ENCODE measurements at regions not wholly inside any gene's neighbourhood (a gene's known extent, or its start where the extent isn't known, plus 50 kb on each side); places are given as distances from the start of the nearest gene placed in this dataset.
"Not testable (repeated sequence)": the region's sequence is repeated elsewhere in the genome, so short reads cannot be mapped to it uniquely, and the experiment has no call there.

DNA sequence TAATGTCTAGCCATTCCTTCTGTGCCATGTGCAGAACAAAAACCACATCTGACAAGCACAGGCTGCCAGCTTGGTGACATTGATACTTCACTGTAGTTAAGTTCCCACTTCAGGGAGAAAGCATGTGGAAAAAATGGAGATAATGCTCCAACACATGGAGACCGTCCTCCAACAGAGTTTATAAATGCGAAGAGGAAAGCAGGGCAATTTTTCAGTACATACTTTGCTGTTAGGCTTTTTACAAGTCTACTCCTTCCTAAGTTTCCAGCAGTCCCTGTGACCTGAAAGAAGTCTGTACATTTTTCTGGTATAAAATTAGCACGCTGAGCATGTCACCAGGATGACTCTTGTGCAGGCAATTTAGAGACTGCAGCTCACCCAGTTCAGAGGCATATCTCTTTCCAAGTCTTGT is 766.9 kb upstream of the IGFBP7 start:
- no peak for DNase-seq (ENCODE audit: low spot score)

DNA sequence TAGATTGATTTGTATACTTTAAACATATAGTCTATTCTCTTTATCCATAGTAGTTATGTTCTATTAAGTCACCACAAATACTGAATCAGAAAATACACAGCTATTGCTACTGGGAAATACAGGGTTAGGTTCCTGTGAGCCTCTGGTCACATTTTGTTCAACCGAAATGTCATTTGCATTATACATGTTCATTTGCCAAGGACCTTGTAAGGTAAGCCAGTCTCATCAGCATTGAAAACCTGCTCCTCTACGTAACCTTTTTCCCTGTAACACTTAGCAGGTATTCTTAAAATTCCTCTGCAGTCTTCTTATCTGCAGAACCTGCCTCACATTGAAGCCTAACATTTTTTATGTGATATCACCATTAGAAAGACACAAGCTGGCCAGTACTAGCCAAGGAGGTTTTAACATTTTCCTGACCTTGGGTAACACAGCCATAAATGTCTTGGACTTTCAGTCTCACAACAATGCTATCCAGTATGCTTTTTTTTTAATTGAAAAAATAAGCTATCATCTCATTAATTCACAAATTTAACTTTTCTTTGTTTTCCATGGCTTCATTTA is 765.7 kb upstream of the IGFBP7 start:
- DNase-seq (ENCODE audit: low spot score): no peak

DNA sequence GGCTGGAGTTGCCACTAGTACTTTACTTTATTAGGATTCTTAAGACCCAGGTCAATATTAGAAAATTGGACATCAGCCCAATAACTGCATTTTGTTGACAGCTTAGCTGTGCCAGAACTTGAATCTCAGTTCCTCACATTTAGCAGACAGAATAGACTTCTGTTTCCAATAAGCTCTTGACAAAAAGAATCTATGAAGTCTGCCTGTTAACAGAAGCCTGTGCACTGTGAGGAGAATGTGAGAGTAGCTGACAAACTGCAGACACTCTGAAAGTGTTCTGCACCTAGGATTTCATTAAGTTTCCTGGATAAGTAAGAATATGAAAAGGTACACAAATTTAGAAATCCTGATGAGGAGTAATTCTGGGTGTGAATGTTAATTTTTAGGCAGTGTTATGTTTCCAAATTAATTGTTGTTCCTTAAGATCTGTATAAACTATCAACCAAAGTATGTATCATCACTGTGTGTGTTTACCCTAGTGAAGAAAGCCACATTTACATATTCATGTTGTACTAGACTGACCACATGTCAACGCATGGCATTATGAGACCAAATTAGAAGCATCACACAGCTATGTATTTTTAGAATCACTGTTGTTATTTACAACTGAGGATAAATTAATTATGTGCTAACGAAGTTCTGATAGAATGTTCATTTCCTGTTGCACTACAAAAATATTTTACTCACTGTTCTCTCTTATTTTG is 756.4 kb upstream of the IGFBP7 start:
- DNase-seq (ENCODE audit: low spot score): no peak

DNA sequence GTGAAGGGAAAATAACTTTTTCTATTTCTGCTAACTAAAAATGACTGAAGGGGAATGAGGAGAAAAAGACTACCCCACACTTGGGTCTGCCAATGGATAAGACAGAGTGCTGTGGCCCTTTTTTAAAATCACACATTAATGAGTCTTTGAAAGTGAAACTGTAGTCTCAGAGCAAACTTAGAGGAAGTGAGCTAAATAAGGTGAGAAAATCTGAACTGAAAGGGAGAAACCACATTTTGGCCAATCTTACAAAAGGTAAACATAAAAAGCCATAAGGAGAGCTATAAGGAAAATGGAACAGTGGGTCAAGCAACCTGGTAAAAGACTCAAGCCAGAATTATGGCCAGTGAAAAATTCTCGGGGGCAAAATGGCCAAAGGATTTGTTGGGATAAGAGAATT is 755.1 kb upstream of the IGFBP7 start:
- DNase-seq (ENCODE audit: low spot score): no peak

DNA sequence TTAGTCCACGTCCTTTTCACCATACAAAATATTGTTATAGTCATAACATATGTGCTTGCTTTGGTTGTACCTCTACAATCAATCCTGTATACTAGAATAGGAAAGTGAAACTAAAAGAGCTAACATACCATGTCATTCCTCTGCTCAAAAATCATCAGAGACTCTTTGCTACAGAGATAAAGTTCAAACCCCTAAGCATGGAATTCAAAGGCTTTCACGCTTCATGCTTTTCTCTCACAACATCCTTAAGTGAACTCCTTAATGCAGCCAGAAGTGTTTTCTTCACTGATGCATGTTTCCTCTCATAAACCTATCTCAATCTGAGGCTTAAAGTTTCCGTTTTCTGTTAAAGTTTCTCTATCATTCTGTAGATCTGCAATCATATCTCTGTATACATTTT is 744.6 kb upstream of the IGFBP7 start:
- DNase-seq (ENCODE audit: low spot score): no peak

DNA sequence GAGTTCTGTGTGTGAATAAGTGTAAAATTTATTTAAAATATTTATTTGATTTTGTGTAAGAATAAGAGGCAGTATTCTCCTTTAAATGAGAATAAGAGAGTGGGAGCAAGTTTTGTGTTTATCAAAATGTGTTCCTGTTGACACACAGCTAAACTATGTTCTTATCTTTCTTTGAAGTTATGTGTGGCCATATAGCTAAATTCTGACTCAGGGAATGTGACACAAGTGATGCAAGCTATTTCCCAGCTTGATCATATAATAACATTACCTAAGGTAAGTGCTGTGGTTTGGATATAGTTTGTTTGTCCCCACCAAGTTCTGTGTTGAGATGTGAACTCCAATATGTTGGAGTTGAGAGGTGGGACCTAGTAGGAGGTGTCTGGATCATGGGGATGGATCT is 740.0 kb upstream of the IGFBP7 start:
- no peak for DNase-seq (ENCODE audit: low spot score)

DNA sequence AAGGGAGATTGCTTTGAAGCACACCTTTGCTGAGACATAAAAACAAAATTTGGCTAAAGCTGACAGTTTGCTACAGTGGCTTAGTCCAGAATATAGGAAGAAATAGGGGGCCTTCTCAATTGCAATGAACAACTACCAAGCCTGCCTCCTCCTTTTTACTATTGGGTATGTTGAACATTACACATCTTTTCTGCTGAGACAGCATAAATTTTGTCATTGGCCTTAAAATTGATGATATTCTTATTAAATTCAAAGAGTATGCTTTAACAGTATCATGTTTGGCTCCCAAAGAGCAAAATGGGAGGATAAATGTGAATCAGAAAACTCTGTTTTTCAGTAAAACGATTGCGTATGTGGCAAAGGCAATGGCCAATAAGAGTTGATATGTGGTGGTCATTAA is 721.9 kb upstream of the IGFBP7 start:
- no peak for DNase-seq (ENCODE audit: low spot score)

DNA sequence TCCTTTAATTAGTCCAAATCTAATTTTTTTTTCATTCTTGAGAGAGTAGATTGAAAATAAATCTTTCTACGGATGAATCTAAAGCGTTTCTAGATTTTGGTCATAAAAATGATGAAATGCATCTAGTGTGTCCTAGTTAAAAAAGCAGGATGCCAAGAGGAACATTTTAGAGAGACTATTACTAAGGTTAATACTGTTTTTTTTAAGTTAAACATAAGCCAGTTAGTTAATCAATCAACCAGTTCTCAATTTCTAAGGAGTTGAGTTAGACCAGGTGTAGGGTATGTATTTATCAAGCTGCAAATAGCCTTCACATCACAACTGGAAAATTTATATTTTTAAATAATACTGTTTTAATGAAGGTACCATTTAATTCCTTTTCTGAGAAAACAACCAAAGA is 679.5 kb upstream of the IGFBP7 start:
- no peak for DNase-seq (ENCODE audit: low spot score)

DNA sequence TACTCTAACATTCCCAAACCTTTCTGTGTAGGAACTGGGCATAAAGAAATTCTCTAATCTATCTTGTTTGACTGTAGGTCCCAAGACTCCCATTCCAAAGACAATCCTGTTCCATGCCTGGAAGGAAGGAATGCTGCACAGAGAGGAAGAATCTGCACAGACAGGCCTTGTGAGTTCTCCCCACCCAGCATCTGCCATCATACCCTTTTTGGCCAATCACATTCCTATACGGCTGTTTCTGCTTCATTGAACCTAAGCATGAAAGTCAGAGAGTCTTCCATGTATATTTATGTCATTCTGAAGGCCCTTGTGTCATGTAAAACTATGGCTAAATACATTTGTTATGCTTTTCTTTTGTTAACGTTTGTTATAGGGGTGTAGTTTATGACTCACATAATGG is 667.7 kb upstream of the IGFBP7 start:
- DNase-seq (ENCODE audit: low spot score): peak; percentile 4

DNA sequence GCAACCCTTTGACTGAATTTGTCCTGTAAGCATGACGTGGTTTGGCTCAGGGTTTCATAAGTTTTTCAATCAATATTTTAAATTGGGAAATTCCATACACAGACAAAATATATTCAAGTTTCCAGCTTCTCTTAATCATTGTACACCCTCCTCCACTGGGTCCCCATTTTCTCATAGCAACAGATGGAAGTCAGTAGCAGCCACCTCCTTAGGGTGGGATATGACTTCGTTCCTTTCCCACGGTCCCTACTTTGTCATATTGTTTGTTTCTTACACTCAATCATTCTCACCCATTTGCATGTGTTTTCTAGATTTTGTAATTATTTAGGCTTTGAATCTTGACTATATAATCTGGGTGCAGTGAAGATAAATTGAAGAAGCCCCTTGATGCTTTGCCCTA is 664.5 kb upstream of the IGFBP7 start:
- DNase-seq (ENCODE audit: low spot score): no peak

DNA sequence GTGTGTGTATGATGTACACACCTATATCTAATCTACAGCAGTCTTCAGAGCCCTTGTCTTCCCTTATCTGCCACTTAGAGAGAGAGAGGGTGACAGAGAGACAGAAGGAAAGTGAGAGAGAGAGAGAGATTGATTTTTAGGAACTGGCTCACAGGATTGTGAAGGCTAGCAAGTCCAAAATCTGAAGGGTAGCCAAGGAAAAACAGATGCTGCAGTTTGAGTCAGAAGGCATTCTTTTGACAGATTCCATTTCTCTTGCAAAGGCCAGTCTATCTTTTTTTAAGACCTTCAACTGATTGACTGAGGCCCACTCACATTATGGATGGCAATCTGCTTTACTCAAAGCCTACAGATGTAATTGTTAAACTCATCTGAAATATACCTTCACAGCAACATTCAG is 664.0 kb upstream of the IGFBP7 start:
- no peak for DNase-seq (ENCODE audit: low spot score)

DNA sequence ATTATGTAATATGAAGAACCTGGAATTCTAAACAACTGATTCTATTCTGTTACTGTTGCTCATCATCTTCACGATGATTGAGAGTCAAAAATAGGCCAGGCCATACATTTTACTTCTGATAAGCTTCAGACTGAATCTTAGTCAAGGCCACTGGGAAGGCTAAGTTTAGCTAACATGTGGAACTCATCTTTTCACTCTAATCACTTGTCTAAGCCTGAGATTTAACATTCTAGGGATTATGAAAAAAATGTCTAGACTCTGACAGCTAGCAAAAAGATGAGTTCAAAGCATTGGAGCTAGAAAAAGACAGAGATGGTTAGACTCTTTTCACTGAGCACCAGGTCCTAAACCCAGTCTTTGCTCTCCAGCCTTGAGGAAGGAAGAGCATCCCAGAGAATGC is 656.2 kb upstream of the IGFBP7 start:
- DNase-seq (ENCODE audit: low spot score): no peak

DNA sequence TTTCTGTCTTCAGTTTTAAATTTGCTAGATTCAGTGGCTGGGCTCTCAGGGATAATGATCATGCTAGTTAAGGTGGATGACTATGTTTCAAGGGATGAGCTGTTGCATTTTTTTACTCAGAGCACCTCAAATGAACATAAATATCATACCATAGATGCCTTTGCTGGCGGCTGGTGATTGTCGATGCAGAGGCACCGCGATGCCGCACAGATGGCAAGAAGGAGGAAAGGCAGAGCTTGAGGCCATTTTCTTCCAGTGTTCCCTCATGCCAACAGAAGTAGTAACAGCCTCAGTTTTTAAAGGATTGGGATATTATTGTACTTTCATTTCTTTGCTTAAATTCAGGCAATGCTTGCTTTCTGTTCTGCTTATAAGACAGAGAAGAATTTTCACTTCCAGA is 654.7 kb upstream of the IGFBP7 start:
- DNase-seq (ENCODE audit: low spot score): no peak

DNA sequence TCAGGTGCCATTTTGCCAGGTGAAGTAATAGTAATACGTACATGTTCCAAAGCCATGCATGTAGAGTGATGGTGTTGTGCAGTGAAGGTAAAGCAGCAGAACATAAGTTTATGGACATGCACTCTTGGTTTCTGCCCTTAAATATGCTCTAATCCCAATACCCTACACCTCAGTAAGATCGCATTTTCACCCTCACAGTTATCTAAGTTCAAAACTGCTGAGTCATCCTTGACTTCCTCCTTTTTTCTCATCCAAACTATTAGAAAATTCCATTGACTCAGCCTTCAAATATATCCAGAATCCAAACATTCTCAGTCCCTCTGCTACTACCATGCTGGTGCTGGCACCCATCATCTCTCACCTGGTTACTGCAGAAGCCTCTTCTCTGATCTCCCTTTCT is 652.9 kb upstream of the IGFBP7 start:
- DNase-seq (ENCODE audit: low spot score): no peak

DNA sequence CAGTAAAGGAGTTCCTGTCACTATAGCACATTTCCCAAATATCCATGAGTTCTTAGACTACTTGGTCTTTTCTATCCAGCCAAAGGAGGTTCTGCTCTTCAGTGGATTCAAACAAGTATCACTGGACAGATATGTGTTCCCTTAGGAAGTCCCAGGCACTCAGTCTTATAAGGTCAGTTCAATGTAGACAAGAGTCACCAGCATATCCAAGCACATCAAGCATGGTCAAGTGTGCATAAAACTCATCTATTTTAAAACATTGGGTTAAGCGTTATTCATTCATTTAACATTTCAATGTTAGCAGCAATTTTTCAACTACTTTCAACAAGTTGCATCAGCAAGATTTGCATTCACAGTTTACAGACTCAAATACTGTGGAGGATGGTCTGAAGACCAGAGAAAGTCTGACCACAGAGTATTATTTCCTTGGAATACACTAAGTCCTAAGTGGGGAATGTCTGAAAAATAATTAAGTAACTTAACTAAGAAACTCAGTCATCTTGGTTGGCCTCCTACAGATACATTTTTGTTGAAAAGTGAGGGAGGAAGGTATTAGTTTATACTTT is 630.5 kb upstream of the IGFBP7 start:
- no peak for DNase-seq (ENCODE audit: low spot score)

DNA sequence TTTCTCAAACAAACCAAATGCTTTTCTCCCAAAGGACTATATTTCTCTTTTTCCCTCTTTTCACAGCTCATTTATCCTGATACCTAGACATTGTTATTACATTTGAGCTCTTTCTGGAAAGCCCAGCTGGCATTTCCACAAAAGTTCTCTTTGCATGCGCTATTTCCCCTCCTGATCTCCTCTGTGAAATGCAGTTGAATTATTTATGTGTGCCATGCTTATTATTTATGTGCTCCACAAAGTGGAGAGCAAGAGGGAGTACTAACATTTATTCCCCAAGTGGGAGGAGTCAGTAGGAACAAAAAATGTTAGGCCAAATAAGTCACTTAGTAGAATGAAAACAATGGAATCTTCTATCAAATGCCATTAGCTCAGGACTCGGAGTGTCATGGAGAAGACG is 626.6 kb upstream of the IGFBP7 start:
- DNase-seq (ENCODE audit: low spot score): no peak

DNA sequence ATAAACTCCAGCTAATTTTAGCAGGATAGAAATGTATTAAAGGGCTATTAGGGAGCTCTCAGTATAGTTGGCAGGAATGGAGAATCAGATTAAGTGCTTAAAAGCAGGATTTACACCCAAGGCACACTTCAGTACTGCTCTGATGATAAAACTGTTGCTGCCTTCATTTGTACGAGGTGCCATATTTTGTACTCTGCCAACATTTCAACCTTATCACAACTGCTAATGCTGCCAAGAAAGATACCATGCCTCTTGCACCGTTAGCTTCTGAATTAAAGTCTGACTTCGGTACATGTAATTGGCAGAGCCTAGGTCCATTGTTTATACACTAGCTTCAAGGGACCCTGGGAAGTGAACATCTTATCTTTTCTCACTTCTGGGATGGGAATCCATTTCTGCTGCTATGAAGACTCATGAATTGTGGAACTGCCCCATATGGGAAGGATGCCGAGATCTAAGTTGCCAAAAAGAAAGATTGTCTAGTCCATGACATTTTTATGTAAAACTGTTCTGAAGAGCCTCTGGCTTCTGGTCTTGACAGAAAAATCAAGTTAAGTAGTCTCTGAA is 624.0 kb upstream of the IGFBP7 start:
- no peak for DNase-seq (ENCODE audit: low spot score)

DNA sequence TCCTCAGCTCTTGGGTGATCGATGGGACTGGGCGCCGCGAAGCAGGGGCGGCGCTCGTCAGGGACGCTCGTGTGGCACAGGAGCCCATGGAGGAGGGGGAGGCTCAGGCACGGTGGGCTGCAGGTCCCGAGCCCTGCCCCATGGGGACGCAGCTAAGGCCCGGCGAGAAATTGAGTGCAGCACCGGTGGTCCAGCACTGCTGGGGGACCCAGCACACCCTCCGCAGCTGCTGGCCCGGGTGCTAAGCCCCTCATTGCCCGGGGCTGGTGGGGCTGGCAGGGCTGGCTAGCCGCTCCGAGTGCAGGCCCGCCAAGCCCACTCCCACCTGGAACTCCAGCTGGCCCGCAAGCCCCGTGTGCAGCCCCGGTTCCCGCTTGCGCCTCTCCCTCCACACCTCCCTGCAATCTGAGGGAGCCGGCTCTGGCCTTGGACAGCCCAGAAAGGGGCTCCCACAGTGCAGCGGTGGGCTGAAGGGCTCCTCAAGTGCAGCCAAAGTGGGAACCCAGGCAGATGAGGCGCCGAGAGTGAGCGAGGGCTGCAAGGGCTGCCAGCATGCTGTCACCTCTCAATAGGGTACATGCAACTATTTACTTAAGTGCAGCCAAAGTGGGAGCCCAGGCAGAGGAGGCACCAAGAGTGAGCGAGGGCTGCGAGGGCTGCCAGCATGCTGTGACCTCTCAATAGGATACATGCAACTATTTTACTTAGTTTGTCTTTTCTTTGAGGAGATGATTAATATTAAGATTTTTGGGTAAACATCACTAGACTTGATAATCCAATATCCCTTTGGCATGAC is 619.8 kb upstream of the IGFBP7 start:
- not testable (repeated sequence) for DNase-seq (ENCODE audit: low spot score)

DNA sequence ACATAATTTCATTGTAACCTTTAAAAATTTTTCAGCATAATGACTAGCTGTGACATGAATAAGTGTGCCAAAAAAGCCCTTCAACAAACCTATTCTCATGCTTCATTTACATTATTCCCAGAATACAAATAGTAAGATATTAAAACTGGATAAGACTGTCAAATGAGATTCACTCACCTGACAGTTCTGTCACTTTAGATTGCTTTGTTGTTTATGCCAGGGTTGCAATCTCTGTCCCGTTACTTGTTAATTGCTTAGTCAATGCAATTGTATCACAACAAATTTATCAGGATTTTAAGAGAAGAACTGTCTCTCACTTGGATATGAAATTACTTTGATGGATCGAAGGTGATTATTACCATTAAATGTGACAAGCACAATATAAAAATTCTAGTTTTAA is 616.0 kb upstream of the IGFBP7 start:
- no peak for DNase-seq (ENCODE audit: low spot score)

DNA sequence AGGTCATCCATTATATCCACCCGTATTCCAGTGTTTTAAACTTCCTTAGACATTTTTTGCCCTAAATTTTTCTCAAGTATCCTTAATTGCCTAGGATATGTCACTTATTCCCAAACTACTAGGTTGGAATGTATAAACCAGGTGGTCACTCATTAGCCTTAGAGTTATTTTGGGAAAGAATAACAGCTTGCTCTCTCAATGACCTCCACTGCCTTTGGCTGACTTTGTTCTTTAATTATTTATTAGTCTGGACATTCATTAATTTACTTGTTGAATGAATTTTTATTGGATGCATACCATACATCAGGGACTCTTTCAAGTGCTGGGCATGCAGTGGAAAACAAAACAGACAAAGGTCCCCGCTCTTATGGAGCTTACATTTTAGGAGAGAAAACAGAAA is 609.3 kb upstream of the IGFBP7 start:
- no peak for DNase-seq (ENCODE audit: low spot score)

DNA sequence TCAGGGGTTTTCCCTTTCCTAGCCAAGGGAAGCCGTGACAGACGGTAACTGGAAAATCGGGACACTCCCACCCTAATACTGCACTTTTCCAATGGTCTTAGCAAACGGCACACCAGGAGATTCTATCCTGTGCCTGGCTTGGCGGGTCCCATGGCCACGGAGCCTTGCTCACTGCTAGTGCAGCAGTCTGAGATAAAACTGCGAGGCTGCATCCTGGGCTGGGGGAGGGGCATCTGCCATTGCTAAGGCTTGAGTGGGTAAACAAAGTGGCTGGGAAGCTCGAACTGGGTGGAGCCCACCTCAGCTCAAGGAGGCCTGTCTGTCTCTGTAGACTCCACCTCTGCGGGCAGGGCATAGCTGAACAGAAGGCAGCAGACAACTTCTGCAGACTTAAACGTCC is 604.1 kb upstream of the IGFBP7 start:
- DNase-seq (ENCODE audit: low spot score): not testable (repeated sequence)

DNA sequence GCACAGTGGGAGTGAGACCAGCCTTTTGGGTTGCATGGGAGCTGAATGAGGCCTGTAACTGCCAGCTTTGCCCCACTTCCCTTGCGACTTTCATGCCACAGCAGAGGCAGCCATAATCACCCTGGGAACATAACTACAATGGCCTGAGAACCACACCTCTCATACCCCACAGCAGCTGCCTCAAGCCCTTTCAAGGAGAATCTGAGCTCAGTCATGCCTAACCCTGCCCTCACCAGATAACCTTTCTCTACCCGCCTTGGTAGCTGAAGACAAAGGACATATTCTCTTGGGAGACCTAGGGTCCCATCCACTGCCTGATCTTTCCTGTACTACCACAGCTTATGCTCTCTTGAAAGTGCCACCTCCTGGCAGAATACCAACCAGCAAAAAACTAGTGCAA is 599.9 kb upstream of the IGFBP7 start:
- DNase-seq (ENCODE audit: low spot score): no peak
